SKM-1 treated with dmso at 0.1 percent for 144 hours (cell line): ENCODE measurements at regions not wholly inside any gene's neighbourhood (a gene's known extent, or its start where the extent isn't known, plus 50 kb on each side); places are given as distances from the start of the nearest gene placed in this dataset.

ENCODE experiments used
- DNase-seq: peaks from one replicate; lab custom pipeline; 2025; ENCODE audit not compliant: unreplicated experiment; lab: John Stamatoyannopoulos, UW

DNA sequence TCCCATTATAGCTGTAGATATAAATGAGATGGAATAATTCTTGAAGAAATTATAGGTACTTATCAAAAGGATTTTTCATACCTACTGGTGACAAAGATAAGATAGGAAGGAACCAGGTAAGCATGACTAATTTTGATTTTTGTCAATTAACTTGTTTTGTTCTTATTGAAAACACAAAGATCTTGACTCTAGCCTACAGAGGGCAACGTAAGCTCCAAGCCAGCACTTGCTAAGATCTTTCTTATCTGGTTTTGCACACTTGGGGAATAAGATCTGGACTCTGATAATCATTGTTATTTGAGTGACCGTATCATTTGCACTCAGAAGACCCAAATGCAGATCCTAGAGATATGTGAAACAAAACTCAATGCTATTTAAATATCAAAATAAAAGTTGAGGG, 223.4 kb downstream of the VEGFC start:
- DNase-seq = no peak

DNA sequence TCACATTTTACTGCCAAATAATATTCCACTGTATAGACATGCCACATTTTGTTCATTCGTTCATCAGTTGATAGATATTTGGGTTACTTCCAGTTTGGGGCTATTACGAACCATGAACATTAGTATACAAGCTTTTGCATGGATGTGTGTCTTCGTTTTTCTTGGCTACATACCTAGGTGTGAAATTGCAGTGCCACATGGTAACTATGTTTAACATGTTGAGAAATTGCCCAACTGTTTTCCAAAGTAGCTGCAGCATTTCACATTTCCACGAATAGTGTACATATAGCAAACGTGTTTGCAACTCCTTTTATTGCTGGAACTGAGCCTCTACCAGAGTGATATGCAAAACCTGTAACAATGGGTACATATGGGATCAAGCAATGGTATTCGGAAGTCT, 221.5 kb downstream of the VEGFC start:
- DNase-seq = no peak

DNA sequence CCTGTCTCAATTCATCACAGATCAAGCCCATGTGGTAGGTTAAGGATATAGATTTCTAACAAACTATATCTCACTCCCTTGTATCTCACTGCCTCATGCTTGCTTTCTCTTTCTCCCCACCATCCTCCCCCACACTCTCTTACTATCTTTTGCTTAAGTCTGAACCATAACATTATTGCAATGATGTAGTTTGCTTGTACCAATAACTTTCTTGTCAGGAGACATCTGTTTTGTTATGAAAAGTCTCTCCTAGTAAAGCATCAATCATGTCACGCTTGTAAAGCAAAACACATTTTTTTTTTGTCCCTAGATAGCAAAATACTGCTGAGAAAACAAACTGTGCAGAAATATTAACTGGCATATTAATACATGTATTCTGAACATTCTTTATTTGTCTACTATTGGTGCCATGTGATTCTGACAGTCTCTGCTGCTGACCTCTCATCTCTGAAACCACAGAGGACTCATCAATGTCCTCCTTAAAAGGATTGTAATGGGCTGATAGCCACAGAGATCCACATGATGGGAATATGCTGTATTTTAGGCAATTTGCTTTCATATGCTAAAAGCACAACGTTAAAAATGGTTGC, 217.5 kb downstream of the VEGFC start:
- DNase-seq = no peak

DNA sequence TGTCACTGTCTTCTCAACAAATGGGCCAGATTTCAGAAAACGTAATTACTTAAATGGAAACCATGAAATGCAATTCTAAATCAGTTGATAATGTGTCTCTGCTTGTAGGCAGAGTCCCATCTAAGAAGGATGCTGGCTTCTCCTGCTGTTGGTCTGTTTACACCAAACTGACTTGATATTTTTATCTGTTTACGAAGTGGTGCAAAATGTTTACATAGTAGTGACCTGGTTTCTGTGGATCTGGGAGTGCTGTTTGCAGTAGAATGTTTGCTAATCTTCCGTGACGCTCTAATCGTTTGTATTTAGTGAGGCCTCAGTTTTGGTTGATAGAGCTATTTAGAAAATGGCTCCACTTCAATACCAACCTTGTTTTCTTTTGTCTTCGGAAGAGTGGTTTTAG, 213.5 kb downstream of the VEGFC start:
- DNase-seq = no peak

DNA sequence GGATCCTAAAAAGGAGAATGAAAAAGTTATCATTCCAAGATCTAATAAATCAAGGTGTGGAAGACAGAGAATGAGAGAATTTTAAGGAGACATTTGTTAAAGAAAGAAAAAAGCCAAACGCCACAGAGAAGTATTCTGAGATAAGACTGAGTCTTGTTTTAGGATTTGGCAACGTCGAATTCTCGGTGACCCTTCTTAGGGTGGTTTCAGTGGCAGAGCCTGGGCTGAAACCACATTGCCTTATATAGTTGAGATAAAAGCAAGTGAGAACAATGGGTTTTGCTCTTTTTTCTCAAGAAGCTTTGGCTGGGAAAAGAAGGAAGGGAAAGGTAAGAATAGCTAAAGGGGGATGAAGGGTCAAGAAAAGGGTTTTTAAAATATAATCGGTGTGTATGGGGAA, 209.4 kb downstream of the VEGFC start:
- DNase-seq = no peak

DNA sequence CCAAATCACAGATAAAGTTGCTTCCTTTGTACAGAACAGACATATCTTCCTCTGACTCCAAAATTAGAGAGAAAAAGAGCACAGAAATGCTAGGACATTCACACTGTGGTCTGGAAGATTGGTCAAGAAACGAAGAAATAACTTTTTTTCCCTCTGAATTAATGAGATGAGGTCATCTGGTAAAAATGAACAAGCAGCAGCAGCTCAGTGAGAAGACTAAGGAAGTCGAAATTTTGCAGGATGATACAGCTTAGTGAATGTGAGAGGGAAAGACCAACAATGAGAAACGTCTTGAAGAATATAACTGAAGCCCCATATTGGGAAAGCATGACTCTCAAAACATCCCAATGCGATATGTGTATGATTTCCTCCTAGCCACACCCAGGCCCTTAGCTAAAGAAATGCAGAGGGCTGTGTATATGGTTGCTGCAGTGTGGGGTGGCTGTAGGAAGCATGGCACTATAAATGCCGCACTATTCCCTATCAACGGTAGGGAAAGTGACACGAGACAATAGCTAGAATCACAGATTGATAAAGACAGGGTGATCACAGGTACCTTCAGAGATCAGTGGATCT, 208.6 kb downstream of the VEGFC start:
- DNase-seq = no peak

DNA sequence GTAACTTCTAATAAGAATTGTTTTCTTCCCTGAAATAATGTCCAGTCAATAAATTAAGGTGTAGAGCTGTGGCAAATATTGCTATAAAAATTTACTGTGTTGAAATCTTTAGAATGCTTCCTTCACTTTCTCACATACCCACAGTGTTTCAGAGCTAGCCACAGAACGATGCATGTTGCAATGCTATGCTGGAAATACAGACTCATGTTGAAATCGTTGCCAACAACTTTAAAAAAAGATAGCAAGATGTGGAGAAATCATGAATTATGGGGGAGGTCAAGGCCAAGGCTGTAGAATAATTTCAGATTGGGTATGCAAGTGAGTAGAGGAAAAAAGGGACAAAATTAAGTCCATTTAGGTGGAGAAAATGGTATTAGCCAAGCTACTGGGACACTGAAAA, 204.8 kb downstream of the VEGFC start:
- peak; percentile 90 for DNase-seq

DNA sequence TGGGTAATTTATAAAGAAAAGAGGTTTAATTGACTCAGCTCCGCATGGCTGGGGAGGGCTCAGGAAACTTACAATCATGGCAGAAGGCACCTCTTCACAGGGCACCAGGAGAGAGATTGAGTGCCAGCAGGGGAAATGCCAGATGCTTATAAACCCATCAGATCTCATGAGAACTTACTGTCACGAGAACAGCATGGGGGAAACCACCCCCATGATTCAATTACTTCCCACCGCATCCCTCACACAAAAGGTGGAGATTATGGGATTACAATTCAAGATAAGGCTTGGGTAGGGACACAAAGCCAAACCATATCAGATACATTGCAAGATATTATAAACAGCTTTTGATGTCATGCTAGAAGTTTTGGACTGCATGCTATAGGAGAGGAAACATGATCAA, 204.3 kb downstream of the VEGFC start:
- DNase-seq = no peak

DNA sequence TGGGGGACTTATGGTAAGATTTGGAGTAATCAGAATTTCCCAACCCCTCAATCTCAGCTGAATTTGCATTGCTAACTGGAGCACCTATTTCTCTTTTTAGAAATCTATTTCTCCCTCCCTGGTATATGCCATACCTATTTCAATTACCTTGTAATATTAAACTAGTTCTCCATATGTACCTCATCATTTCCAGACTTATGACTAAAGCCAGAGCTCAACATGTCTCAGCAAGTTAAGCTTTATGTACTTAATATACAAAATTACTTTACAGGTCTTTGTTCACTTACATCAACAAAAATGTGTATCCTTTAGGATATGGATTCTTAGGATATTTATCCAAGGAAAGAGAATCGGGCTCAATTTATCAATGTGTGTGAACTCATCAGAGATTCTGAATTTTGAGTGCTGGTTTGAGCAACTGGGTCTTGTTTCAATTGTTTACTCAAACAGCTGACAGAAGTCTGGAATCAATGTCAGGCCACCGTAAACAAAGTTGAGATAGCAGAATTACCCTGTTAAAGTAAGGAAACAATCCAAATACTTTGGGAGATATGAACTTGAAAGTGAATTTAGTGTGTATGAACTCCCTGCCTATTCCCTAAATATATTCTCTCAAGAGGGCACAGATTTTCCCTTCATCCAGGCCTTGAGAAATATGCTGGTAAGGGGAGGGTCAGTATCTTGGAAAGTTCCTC, 199.6 kb downstream of the VEGFC start:
- no peak for DNase-seq

DNA sequence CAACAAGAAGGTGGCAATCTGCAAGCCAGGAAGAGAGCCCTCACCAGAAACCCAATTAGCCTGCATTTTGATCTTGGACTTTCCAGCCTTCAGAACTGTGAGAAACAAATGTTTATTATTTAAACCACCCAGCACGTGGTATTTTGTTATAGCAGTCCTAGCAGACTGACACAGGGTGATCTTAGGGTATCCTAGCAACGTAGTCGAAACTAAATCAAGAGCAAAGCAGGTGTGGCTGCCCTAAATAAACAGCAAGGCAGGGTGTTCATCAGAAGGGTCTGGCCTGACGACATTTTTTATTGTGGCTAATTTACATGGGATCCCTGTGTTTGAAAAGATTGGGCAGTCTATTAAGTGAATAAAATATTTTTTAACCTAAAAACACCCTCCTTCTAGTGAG, 198.8 kb downstream of the VEGFC start:
- DNase-seq = no peak

DNA sequence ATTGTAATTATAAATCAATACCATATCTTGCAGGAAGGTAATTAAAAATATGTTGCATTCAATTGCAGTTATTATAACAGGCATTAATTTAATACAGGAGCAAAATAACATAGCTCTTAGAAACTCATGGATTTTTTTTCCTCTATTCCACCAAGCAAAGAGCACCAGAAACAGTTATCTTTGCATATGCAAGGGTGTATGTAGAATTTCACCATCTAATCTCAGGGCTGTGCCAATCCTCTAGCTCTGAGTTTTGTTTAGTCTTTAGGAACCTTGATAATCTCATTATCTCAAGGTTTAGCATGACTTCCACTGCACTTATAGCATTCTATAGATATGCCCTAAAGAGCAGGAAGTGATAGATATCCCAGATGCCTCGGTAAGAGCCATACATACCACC, 197.5 kb downstream of the VEGFC start:
- DNase-seq = no peak

DNA sequence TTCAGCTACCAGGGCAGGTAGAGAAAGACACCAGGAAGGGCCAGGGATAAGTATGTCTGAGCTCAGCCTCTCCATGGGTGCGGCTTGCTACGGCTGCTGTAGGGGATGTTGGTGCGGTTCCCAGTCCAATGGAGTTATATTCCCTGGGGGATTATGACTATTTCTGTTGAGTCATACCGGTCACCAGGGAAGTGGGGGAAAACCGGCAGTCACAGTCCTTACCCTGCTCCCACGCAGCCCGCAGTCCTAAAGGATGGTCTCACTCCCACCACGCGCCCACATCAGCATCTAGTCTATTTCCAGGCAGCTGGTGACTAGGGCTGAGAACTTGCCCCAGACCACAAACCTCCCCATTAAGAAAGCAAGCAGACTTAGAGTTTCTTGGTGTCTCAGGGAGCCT, 191.6 kb downstream of the VEGFC start:
- no peak for DNase-seq

DNA sequence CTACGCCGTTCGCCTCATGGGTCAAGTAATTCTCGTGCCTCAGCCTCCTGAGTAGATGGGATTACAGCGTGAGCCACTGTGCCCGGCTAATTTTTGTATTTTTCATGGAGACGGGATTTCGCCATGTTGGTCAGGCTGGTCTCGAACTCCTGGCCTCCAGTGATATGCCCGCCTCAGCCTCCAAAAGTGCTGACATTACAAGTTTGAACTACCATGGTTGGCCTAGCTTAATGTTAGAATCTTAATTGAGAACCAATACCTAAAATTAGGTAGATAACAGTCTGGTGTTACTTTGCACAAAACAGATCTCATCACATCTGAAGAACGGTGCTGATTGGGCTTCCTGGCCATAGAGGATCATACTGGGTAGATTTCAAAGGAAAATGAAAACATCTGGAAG, 184.9 kb downstream of the VEGFC start:
- no peak for DNase-seq

DNA sequence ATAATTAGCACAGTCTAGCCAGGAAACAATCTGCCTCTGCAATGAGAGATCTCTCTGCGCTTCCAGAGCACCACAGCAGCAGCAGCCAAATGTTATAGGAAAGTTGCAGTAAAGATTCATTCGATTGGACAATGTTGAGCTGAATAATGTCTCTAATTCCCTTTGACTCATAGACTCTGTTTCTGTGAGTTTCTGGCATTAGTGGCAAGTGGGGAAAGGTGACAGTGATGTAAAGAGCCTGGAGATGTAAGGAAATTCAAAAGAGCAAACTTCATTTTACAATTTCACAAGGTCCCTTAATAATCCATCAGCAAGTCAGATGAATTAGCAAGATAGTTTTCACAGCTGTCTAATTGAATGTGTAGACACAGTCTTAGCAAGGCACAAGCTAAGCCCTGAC, 184.4 kb downstream of the VEGFC start:
- no peak for DNase-seq

DNA sequence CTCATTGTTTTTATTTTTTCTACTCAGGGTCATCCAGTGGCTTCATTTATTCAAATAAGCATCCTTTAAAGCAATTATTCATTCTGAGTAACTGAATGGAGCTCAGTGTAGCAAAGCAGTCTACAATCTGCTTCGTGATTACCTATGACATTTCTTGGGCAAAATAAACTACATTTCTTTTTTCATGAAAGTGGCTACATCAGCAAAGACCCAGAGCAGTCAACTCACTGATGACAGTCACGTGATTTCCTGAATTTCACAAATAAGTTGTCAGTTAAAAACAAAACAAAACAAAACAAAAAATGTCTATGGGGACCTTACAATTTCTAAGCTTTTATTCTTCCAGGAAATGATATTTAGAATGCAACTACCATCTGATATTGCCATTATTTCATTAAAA, 182.1 kb downstream of the VEGFC start:
- DNase-seq = no peak

DNA sequence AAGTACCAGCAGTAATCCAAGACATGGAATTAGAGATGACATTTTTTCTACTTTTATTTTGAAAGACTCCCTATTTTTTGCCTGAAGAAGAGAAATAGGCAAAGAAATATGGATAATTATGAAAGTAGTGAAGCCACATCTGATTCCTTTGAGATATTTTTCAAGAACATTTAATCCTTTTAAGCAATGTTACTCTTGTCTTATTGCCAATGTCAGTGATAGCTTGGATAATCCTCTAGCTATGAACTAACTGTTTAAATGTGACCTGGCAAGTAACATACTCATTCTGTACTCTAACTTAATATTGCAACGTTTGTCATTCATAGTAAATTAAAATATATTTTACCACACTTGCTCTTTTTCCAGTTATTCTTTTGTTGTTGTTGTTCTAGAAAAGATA, 181.3 kb downstream of the VEGFC start:
- no peak for DNase-seq

DNA sequence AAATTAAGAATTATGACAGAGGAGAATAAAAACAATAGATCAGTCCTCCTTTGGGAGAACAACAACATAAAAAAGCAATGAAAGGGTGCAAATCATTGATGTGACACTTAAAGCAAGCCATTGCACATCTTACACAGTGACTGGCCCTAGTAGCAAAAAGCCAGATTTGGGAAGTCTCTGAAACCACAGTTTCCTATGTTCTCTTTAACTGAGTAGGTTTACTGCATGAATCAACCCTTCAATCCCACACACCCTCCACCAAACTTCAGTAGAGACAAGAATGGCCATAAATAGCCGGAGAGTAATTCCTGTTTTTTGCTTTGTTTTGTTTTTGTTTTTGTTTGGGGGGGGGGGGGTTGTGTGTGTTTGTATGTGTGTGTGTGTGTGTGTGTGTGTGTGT, 180.8 kb downstream of the VEGFC start:
- DNase-seq = peak; percentile 83

DNA sequence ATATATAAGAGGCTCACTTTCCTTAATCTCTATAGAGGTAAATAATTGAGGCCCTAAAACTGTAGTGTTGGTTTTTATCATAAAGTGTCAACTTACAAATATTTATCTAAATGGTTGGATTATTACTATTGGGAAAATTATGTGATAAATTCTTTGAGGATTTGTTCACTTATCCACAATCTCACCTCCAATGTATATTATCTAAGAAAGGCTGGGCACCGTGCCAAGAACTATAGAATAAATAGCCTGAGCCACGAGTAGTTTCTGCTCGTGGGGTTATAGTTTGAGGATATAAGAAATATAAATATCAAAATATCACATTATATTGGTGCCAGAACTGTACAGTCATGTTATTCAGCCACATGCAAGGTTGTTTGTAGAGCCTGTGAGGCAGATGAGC, 177.9 kb downstream of the VEGFC start:
- DNase-seq = no peak

DNA sequence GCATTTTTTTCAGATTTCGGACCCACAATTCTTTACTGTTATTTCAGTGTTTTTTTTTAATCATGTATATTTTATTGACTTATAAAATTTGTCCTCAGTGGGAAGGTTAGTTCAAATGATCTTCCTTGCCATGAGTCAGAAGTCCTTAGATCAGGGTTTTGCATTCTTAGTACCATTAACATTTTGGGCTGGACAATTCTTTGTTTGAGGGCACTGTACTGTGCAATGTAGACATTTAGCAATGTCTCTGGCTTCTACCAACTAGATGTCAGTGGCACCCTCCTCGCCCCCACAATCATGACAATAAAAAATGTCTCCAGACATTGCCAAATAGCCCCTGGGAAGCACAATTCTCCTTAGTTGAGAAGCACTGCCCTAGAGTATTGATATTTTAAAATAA, 176.6 kb downstream of the VEGFC start:
- DNase-seq = no peak

DNA sequence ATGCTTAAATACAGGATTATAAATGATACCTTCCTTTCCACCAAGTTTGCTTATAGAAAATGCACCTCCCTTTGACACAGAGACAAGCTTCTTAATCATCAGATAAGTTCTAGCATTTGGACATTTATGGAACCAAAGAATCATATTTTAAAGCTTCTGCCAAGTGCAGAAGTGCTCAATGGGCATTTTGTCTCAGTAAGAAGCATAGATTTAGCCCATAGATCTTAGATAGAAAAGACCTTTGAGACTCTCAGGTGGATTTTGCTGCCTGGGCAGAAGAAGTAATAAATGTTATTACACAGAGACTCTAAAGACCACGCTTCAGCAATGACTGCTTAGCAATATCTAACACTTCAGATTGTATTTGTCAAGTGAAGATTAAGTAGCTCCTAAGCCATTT, 174.6 kb downstream of the VEGFC start:
- no peak for DNase-seq

DNA sequence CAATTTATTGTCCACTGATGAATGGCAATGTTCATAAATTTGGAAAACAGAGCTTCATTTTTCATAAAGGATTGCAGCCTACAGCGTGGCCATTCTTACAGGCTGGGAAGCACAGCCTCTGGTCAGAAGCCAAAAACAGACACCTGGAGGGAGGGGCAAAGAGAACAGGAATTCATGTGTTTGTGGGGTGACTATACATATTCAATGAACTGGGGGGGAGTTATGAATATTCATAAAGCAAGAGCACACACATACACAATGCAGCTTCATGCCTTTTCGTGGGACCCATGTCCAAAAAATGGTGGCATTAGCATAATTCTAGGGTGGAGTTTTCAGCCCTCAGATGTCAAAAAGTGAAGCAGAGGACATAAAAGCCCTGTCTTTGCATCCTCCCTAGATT, 173.3 kb downstream of the VEGFC start:
- DNase-seq = no peak

DNA sequence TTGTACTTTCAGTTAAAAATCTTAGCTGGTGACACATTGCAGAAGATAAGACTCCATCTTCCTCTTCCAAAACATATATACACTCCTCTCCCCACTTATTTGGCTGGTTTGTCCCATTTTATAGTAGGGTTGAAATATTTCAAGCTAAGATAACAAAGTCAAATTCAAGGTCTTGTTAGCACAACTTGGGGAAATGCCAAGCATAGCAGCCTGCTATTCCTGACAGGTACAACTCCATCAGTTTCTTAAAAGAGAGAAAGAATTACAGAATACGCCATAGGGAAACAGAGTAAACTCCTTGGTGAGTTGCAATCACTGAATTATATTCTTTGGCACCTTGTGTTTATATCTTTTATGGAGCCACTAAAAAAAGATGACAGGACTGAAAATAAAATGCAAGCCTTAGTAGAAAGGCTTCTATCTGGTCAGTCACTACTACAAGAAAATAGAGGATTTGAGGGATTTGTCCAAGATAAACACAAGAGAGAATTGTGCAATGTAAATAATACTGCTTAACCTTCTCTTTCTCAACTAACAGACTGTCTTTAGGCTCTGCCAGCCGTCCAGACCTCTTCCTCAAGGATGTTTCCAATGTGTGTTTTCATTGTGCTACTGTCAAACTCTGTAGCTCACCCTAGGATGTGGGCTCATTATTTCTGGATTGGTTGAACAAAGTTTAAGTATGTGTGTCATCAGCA, 170.3 kb downstream of the VEGFC start:
- no peak for DNase-seq
